GM18499 (cell line): ENCODE measurements at regions not wholly inside any gene's neighbourhood (a gene's known extent, or its start where the extent isn't known, plus 50 kb on each side); places are given as distances from the start of the nearest gene placed in this dataset.
"Not testable (repeated sequence)": the region's sequence is repeated elsewhere in the genome, so short reads cannot be mapped to it uniquely, and the experiment has no call there.

Experiments used
- ATAC-seq: cut with Tn5 transposase; IDR thresholded peaks from one replicate; pipeline ENCODE4 v1.9.1; 2021; ENCODE audit warnings: moderate number of reproducible peaks; ENCODE audit not compliant: insufficient read depth, unreplicated experiment

GRCh38 chr11:116328391-116328790, 444.4 kb downstream of the BUD13 start:
- no peak for ATAC-seq

DNA sequence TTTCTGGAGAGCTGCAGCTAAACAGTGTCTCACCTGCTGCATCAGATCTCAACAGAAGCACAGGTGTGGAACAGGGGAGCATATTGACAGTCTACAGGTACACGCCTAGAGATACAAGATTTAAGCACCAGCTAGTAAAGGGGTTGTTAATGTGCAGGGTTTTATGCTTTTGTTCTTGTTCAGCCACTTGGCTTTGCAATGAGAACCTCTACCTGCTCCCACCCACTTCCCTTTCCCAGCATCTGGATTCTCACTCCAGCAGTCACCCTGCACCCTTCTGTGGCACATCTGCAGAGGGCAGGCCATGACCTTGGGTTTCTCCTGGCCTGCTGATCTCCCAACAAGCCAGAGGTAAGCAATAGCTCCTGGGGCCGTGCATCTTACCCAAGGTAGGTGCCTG, 446.6 kb downstream of the BUD13 start:
- ATAC-seq: no peak

DNA sequence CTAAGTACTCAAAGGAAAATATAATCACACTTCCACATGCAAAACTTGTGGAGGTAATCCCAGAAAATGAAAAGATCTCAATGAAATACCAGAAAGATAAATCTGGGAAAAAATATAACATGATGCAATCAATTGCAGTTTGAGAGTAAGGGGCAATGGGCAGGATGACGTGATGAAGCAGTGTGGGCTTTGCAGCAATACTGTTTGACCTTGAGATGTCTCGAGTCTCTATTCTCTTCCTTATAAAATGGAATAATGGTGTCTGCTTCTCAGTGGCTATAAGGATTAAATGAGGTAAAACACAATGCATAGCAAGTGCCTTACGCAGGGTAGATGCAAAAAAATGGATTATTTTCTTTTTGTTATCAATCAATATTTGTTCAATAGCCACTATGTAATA, 447.5 kb downstream of the BUD13 start:
- no peak for ATAC-seq

- ATAC-seq: not testable (repeated sequence)
Observed at GRCh38 chr11:116324077-116324476, 448.7 kb downstream of the BUD13 start.

GRCh38 chr11:116317212-116317611, 455.6 kb downstream of the BUD13 start:
- ATAC-seq: no peak

DNA sequence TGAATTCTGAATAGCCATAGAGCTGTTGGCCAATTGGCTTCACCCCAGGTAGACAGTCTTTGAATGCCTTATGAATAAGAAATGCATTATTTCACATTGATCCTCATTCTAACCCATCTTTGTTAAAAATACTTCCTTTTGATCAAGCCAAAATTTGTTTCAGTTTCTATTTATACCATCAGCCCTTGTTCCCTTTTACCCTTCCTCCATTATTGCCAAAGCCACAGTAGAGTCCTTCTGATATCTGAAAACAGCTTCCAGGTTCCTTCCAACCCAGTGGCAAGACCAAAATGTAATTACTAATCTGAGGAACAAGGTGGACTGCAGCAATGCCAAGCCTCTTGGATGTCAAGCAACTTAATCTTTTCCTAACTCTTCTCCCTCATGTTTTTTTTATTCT, 458.8 kb downstream of the BUD13 start:
- no peak for ATAC-seq

- ATAC-seq: no peak
Observed at GRCh38 chr11:116312570-116313391, 460.0 kb downstream of the BUD13 start.

DNA sequence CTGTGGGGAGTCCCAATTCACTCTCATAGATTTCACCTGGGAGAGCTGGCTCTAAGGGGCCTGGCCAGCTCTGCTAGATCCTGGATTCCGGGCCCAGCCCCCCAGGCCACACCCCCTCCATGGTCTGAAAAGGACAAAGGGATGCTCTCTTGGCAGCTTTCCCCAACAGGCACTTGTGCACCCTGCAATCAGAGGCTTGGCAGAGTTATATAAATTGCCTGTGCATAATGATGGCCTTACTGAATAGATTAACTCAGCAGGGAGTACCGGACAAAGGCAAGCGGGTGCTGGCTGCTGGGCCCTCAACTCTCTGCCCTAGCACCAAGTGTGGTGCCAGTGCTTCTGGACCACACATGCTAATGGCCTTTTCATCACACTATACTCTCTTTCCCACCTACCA, 461.6 kb downstream of the BUD13 start:
- ATAC-seq: no peak

GRCh38 chr11:116310698-116311097, 462.1 kb downstream of the BUD13 start:
- ATAC-seq: no peak

DNA sequence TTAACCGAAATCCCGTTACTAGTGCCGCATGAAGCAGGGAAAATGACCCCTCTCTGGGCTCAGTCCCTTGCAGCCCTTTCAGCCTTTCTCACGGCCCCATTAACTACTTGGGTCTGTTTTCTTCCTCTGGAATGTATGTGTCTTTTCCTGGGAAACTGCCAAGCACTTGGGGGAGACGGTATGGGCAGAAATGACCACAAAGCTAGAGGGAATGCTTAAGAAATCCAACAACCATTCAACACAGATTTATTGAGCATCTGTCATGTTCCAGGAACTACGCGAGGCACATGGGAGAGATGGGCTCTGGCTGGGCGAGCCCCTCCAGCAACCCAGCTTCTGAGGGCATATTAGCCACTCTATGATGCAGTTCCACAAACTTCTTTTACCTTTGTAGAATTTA, 462.6 kb downstream of the BUD13 start:
- ATAC-seq: no peak

- no peak for ATAC-seq
Observed at GRCh38 chr11:116309446-116309845, 463.3 kb downstream of the BUD13 start.

- no peak for ATAC-seq
Observed at GRCh38 chr11:116302756-116303155, 470.0 kb downstream of the BUD13 start.

DNA sequence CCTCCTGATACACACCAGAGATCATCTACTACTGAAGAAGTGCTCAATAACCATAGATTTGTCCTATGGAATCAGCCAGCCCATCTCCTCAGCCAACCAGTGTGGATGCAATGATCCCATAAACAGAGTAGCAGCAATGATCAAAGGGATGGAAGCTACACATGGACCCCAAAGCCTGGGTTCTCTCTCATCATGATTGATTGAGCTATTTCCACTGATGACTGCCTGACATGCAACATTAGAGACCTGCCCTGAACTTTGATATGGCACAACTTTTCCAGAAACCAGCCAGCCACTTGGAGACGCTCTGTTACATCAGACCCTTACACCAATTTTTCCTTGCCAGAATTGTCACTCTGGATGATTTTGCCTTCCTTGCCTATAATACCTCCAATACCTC, 471.6 kb downstream of the BUD13 start:
- no peak for ATAC-seq

- no peak for ATAC-seq
Observed at GRCh38 chr11:116300232-116300631, 472.6 kb downstream of the BUD13 start.

DNA sequence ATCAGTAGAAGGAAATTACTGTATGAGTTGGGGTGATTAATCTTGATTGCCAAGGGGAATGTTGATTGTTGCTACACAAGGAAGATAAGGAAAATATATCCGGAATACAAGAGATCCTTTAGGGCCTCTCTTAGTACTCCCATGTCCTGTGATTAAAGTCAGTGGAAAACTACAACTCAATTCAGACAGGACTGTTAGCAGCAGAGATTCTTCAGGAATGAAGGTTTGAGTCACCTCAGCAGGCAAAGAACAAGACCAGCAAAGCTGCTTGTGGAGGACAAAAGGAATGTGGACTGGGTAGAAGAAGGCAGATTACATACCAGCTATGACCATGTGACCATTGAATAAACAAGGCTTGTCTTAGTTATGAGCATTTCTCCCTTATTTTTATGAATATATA, 478.2 kb downstream of the BUD13 start:
- ATAC-seq: no peak

DNA sequence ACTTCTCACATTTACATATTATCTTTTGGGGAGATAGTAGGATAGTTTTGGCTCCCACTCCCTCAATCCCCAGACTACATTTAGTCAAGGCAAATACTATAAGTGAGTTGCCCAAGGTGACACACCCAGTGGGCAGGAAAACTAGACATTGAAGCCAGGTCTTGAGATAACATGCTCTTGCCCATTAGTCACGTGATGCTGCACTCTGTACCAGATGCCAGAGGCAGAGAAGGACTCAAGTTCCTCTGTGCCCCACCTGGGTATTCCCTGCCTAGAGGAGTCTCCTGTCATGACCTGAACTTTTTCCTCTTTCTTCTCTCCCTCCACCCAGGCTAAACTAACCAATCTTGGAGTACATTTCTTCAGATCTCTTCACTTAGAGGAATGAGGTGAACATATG, 484.9 kb downstream of the BUD13 start:
- no peak for ATAC-seq

- ATAC-seq: no peak
Observed at GRCh38 chr11:116285026-116285425, 487.8 kb downstream of the BUD13 start.

DNA sequence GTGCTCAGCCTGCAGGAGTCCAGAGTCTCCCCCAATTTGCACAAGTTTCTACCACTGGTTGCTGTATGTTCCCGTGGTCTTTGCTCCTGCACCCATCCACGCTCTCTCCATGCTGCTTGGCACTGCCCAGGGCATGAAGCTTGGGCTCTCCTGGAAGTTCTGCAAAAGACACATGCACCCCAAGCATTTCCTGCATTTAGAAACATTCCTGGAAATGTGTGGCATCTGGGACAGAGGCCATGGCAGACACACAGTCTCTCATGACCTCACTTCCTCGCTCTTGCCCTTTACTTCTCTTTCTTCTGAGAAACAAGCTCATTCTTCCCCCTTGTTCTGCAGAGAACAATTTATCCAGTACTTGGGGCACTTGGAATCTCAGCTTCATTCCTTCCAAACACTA, 489.5 kb downstream of the BUD13 start:
- ATAC-seq: no peak

DNA sequence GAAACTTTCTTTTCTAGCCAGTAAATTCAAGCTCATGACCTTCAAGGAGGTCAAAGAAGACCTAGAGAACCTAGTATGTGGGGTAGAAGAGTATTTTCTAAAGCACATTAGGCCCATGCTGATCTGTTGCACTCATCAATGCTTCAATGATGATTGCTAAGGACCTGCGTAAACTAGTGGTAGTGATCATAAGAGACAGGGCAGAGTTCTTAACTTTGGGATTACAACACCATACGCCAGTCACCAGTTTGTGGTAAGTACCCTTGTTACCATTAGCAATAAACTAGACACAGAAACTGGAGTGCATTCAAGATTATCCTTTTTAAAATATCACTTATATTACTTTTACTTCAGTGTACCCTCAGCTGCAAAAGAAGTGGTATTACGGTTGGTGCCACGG, 490.3 kb downstream of the BUD13 start:
- no peak for ATAC-seq

GRCh38 chr11:116281173-116282160, 491.3 kb downstream of the BUD13 start:
- ATAC-seq: no peak

- ATAC-seq: no peak
Observed at GRCh38 chr11:116279511-116279910, 493.3 kb downstream of the BUD13 start.
